OCI-LY1 (cell line): ENCODE measurements at regions not wholly inside any gene's neighbourhood (a gene's known extent, or its start where the extent isn't known, plus 50 kb on each side); places are given as distances from the start of the nearest gene placed in this dataset.
"Not testable (repeated sequence)": the region's sequence is repeated elsewhere in the genome, so short reads cannot be mapped to it uniquely, and the experiment has no call there.

ENCODE experiments used
- H2AFZ ChIP-seq: fragments of 200-600 bp; sonication (generic), shearing (Covaris generic); 2 replicates; pipeline ENCODE4 v1.6.0; 2014; ENCODE audit warnings: antibody characterized with exemption, mild to moderate bottlenecking, low read length
- H3F3A ChIP-seq: fragments of 200-600 bp; sonication (generic), shearing (Covaris generic); 2 replicates; pipeline ENCODE4 v1.6.0; 2014; ENCODE audit warnings: mild to moderate bottlenecking, antibody characterized with exemption, low read length, moderate library complexity; ENCODE audit not compliant: insufficient read depth
- H3K27ac ChIP-seq: fragments of 200-600 bp; sonication (generic); 2 replicates; pipeline ENCODE4 v1.5.1; 2014; ENCODE audit warnings: low read length, mixed run types, mild to moderate bottlenecking, low read depth; ENCODE audit not compliant: poor library complexity, severe bottlenecking
- H3K27me3 ChIP-seq: fragments of 200-600 bp; sonication (generic); 2 replicates; pipeline ENCODE4 v1.6.0; 2014; ENCODE audit warnings: antibody characterized with exemption, mild to moderate bottlenecking, low read length, moderate library complexity; ENCODE audit not compliant: insufficient read depth
- H3K36me3 ChIP-seq: fragments of 200-600 bp; sonication (generic); 2 replicates; pipeline ENCODE4 v1.6.1; 2014; ENCODE audit warnings: mild to moderate bottlenecking, antibody characterized with exemption, low read length, moderate library complexity, mixed read lengths; ENCODE audit not compliant: insufficient read depth
- H3K4me1 ChIP-seq: fragments of 200-600 bp; sonication (generic); 2 replicates; pipeline ENCODE4 v1.5.1; 2014; ENCODE audit warnings: mild to moderate bottlenecking, low read length, moderate library complexity; ENCODE audit not compliant: insufficient read depth, severe bottlenecking
- H3K4me2 ChIP-seq: fragments of 200-600 bp; sonication (generic), shearing (Covaris generic); 2 replicates; pipeline ENCODE4 v1.6.1; 2014; ENCODE audit warnings: low read length
- H3K4me3 ChIP-seq: fragments of 200-600 bp; sonication (generic); 2 replicates; pipeline ENCODE4 v1.5.1; 2014; ENCODE audit warnings: low read length, low read depth, mild to moderate bottlenecking, mixed read lengths; ENCODE audit not compliant: poor library complexity, severe bottlenecking
- H3K79me2 ChIP-seq: fragments of 200-600 bp; shearing (Covaris generic); 2 replicates; pipeline ENCODE4 v1.6.1; 2016; ENCODE audit warnings: mixed run types, low read length, mixed read lengths; ENCODE audit not compliant: insufficient read depth
- H3K9ac ChIP-seq: fragments of 200-600 bp; sonication (generic), shearing (Covaris generic); 2 replicates; pipeline ENCODE4 v1.6.1; 2014; ENCODE audit warnings: mild to moderate bottlenecking, low read length, mixed read lengths
- H3K9me2 ChIP-seq: fragments of 200-600 bp; sonication (generic), shearing (Covaris generic); 2 replicates; pipeline ENCODE4 v1.6.1; 2014; ENCODE audit warnings: low read depth, mild to moderate bottlenecking, low read length, mixed read lengths
- H3K9me3 ChIP-seq: fragments of 200-600 bp; shearing (Covaris generic); 2 replicates; pipeline ENCODE4 v1.6.1; 2014; ENCODE audit warnings: low read length, mixed read lengths
- H4K20me1 ChIP-seq: fragments of 200-600 bp; sonication (generic), shearing (Covaris generic); 2 replicates; pipeline ENCODE4 v1.6.0; 2016; ENCODE audit warnings: mild to moderate bottlenecking, low read length; ENCODE audit not compliant: insufficient read depth
- EZH2 ChIP-seq: fragments of 200-600 bp; sonication (generic), shearing (Covaris generic); IDR thresholded peaks from 2 replicates; pipeline ENCODE4 v1.8.0; 2017; ENCODE audit warnings: borderline replicate concordance, mixed run types, mild to moderate bottlenecking, antibody characterized with exemption, low read length, moderate library complexity, mixed read lengths
- TF ChIP-seq, protein P1 (sequence below): fragments of 200-600 bp; sonication (generic), shearing (Covaris generic); IDR thresholded peaks from 2 replicates; pipeline ENCODE4 v1.5.1; 2017; ENCODE audit warnings: mild to moderate bottlenecking, antibody characterized with exemption, low read length, moderate library complexity, mixed read lengths

- Histone ChIP-seq H4K20me1 (no peaks in the 10 kb centered on the region), H3K9me3 (no peaks in the 10 kb centered on the region), H3K79me2 (no peaks in the 10 kb centered on the region), H3K4me1 (no peaks in the 10 kb centered on the region), H2AFZ (no peak overlapping the region), H3K27me3 (no peaks in the 10 kb centered on the region), H3K27ac (no peak overlapping the region), H3K9ac (no peak overlapping the region), H3F3A (no peaks in the 10 kb centered on the region), H3K4me2 (no peak overlapping the region), H3K36me3 (no peaks in the 10 kb centered on the region), H3K4me3 (no peak overlapping the region), H3K9me2 (no peaks in the 10 kb centered on the region)
- TF ChIP-seq, protein P1, sequence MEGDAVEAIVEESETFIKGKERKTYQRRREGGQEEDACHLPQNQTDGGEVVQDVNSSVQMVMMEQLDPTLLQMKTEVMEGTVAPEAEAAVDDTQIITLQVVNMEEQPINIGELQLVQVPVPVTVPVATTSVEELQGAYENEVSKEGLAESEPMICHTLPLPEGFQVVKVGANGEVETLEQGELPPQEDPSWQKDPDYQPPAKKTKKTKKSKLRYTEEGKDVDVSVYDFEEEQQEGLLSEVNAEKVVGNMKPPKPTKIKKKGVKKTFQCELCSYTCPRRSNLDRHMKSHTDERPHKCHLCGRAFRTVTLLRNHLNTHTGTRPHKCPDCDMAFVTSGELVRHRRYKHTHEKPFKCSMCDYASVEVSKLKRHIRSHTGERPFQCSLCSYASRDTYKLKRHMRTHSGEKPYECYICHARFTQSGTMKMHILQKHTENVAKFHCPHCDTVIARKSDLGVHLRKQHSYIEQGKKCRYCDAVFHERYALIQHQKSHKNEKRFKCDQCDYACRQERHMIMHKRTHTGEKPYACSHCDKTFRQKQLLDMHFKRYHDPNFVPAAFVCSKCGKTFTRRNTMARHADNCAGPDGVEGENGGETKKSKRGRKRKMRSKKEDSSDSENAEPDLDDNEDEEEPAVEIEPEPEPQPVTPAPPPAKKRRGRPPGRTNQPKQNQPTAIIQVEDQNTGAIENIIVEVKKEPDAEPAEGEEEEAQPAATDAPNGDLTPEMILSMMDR = no peak
- no peak for TF ChIP-seq EZH2
These were observed 429.6 kb downstream of the BRD1 start for GRCh38 chr22:49398115-49398514.

DNA sequence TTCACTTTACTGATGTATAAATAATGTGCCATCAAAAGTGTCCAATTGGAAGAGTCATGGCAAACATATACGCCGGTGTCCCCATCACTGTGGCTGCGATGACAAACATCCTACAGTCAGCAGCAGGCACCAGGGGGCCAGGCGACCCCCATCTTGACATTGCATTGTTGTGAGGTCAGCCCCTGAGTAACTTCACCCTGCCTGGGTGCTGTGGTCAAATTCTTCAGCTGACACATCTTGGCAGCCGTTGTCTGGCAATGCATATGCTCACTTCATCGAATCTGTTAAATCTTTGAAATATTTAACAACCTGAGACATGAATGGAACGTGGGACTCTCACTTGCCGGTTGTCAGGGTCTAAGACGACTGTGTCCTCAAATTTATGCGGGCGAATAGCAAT is 430.9 kb downstream of the BRD1 start:
- Histone ChIP-seq H3K79me2 (no peaks in the 10 kb centered on the region), H3K4me1 (no peaks in the 10 kb centered on the region), H3F3A (no peaks in the 10 kb centered on the region), H3K4me3 (no peak overlapping the region), H4K20me1 (no peaks in the 10 kb centered on the region), H3K27me3 (no peaks in the 10 kb centered on the region), H3K36me3 (no peaks in the 10 kb centered on the region), H3K27ac (no peak overlapping the region), H2AFZ (no peak overlapping the region), H3K4me2 (no peak overlapping the region), H3K9me3 (no peaks in the 10 kb centered on the region), H3K9me2 (no peaks in the 10 kb centered on the region), H3K9ac (no peak overlapping the region)
- TF ChIP-seq, protein P1 = no peak
- no peak for TF ChIP-seq EZH2

GRCh38 chr22:49395617-49396016 is 432.1 kb downstream of the BRD1 start:
- no peaks in the 10 kb centered on the region for H3K4me1 ChIP-seq
- H3K4me3 ChIP-seq = no peak overlapping the region
- TF ChIP-seq, protein P1 = no peak
- no peak for TF ChIP-seq EZH2
- H3K27ac ChIP-seq = no peak overlapping the region
- no peaks in the 10 kb centered on the region for H3K79me2 ChIP-seq
- H3K9ac ChIP-seq = no peak overlapping the region
- no peaks in the 10 kb centered on the region for H4K20me1 ChIP-seq
- no peaks in the 10 kb centered on the region for H3K9me2 ChIP-seq
- H3K4me2 ChIP-seq = no peak overlapping the region
- no peaks in the 10 kb centered on the region for H3K9me3 ChIP-seq
- no peaks in the 10 kb centered on the region for H3K27me3 ChIP-seq
- H3K36me3 ChIP-seq = no peaks in the 10 kb centered on the region
- H3F3A ChIP-seq = no peaks in the 10 kb centered on the region
- no peak overlapping the region for H2AFZ ChIP-seq

DNA sequence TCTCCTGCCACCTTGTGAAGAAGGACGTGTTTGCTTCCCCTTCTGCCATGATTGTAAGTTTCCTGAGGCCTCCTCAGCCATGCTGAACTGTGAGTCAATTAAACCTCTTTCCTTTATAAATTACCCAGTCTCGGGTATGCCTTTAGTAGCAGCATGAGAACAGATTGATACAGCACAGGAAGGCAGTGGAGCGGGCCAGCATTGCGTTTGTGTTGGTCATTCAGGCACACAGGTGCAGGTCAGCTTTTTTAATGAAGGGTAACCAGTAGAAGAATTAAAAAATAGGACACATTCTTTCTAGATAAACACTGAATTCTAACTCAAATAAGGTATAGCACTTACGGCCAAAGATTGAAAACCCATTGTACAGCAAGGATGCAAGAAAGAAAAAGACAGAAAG is 432.6 kb downstream of the BRD1 start:
- not testable (repeated sequence) for H3K36me3 ChIP-seq, H3K4me2 ChIP-seq, H3K79me2 ChIP-seq, H3K9me2 ChIP-seq, H3K4me1 ChIP-seq, H3F3A ChIP-seq, H4K20me1 ChIP-seq, H2AFZ ChIP-seq, H3K4me3 ChIP-seq, H3K9me3 ChIP-seq, H3K27ac ChIP-seq, H3K27me3 ChIP-seq, H3K9ac ChIP-seq
